ENCODE measurements at regions not wholly inside any gene's neighbourhood (a gene's known extent, or its start where the extent isn't known, plus 50 kb on each side); places are given as distances from the start of the nearest gene placed in this dataset.

DNA sequence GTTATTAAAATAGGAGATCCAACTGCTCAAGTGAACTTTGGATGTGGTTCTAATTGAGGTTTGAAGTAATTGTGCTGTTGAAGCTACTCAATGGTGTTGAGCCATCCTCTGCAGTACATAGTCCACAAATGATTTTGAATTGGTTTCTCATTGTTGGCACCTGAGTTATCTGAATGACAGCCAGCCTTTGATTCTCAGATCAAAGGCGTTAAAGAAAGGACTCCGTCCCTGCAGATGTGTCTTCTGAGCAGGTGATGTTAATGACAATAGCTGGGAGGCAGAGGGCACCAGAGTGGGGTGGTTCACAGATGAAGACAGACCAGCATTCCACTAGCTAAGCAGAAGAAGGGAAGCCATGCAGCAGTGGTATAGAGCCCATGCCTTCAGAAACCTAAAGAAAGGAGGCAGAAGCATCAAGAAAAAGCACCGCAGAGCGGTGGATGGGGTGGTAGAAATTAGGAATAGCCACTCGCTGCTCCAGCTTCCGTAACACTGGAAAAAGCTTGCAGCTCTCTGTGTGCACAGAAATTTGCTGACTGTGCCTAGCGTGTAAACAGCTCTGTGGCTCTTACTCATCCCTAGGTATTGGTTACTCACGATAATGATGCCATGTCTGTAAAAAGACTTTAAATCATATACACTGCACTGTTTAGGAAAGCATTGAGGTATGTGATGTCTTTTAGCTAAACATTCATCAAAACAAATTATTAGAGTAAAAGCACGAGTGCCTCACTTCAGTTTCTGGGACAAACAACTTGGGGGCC is 79.2 kb upstream of the CLCN4 start:
- TF ChIP-seq, protein P1, sequence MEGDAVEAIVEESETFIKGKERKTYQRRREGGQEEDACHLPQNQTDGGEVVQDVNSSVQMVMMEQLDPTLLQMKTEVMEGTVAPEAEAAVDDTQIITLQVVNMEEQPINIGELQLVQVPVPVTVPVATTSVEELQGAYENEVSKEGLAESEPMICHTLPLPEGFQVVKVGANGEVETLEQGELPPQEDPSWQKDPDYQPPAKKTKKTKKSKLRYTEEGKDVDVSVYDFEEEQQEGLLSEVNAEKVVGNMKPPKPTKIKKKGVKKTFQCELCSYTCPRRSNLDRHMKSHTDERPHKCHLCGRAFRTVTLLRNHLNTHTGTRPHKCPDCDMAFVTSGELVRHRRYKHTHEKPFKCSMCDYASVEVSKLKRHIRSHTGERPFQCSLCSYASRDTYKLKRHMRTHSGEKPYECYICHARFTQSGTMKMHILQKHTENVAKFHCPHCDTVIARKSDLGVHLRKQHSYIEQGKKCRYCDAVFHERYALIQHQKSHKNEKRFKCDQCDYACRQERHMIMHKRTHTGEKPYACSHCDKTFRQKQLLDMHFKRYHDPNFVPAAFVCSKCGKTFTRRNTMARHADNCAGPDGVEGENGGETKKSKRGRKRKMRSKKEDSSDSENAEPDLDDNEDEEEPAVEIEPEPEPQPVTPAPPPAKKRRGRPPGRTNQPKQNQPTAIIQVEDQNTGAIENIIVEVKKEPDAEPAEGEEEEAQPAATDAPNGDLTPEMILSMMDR (IDR thresholded peaks at IDR 0.05) = no peak
- no peak for TF ChIP-seq POLR2A (IDR thresholded peaks at IDR 0.05)

Data from lower leg skin (tissue), 3 donors.